Vagina (tissue), 2 donors: ENCODE measurements at regions not wholly inside any gene's neighbourhood (a gene's known extent, or its start where the extent isn't known, plus 50 kb on each side); places are given as distances from the start of the nearest gene placed in this dataset.

Experiments used
- POLR2A ChIP-seq, 2 donors: fragments of 450-650 bp; IDR thresholded peaks; one replicate each; pipeline ENCODE4 v1.6.1; 2017; ENCODE audit warnings: antibody characterized with exemption in 2 of 2, mild to moderate bottlenecking in 2 of 2, moderate library complexity in 2 of 2
- POLR2AphosphoS5 ChIP-seq, 2 donors: sonication (generic); formaldehyde crosslinking; IDR thresholded peaks; one replicate each; pipeline ENCODE4 v1.9.0; 2017; ENCODE audit warnings: antibody characterized with exemption in 2 of 2, mild to moderate bottlenecking in 2 of 2, low read depth in 1 of 2; ENCODE audit not compliant: insufficient read depth in 1 of 2
- TF ChIP-seq, protein P1 (sequence below), 3 experiments: fragments of 450-650 bp in 2 of 3; fragments of 200-600 bp in 1 of 3; sonication (generic) in 1 of 3; IDR thresholded peaks; one replicate each; pipeline ENCODE4 v1.5.1; 2017 to 2019; ENCODE audit warnings: antibody characterized with exemption in 3 of 3, mild to moderate bottlenecking in 2 of 3, moderate library complexity in 2 of 3

DNA sequence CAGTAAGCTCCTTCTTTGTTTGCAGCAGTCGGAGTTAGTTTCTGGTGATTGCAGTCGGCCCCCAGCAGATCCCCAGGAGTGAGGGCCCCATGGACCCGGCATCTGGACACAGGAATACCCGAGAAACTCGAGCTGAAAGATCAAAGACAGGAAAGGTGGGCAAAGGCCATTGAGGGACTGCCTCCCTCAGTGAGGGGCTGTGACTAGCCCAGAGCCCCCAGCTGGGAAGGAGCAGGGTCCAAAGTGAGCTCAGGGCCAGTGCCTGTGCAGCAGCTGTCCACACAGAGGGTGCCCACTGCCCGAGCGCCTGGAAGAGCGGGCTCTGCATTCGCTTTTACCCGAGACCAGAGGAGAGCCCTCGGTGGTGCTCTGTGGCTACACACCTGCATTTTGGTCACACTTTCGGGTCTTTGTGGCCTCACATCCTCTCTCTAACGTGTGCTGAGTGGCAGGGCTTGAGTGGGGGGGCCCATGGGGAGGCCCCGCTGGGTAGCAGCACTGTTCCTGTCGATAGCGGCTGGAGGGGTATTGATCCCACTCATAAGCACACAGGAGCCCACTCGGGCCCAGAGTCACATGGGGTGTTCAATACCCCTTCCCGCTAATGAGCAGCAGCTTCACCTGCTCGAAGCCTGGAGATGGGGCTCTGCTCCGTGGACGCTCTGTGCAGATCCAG, 532.9 kb downstream of the TBC1D22A start:
- TF ChIP-seq POLR2A (IDR thresholded peaks at IDR 0.05) = no peak
- TF ChIP-seq, protein P1, sequence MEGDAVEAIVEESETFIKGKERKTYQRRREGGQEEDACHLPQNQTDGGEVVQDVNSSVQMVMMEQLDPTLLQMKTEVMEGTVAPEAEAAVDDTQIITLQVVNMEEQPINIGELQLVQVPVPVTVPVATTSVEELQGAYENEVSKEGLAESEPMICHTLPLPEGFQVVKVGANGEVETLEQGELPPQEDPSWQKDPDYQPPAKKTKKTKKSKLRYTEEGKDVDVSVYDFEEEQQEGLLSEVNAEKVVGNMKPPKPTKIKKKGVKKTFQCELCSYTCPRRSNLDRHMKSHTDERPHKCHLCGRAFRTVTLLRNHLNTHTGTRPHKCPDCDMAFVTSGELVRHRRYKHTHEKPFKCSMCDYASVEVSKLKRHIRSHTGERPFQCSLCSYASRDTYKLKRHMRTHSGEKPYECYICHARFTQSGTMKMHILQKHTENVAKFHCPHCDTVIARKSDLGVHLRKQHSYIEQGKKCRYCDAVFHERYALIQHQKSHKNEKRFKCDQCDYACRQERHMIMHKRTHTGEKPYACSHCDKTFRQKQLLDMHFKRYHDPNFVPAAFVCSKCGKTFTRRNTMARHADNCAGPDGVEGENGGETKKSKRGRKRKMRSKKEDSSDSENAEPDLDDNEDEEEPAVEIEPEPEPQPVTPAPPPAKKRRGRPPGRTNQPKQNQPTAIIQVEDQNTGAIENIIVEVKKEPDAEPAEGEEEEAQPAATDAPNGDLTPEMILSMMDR (IDR thresholded peaks at IDR 0.05) = no peak
- TF ChIP-seq POLR2AphosphoS5 (IDR thresholded peaks at IDR 0.05; ENCODE audit: insufficient read depth in 1 of 2, low read depth in 1 of 2) = no peak
